Smooth muscle cell (in vitro differentiated cells): ENCODE measurements at regions not wholly inside any gene's neighbourhood (a gene's known extent, or its start where the extent isn't known, plus 50 kb on each side); places are given as distances from the start of the nearest gene placed in this dataset.

Experiments
- DNase-seq: peaks from one replicate; lab custom pipeline; 2025; ENCODE audit not compliant: unreplicated experiment; lab: John Stamatoyannopoulos, UW
- H2AFZ ChIP-seq: fragments of 200-600 bp; sonication (generic); 2 replicates; pipeline ENCODE4 v1.6.0; 2016; ENCODE audit warnings: antibody characterized with exemption, low read depth, mild to moderate bottlenecking
- H3F3A ChIP-seq: fragments of 200-600 bp; sonication (generic); 2 replicates; pipeline ENCODE4 v1.6.0; 2017; ENCODE audit warnings: antibody characterized with exemption, low read depth
- H3K27ac ChIP-seq: fragments of 200-600 bp; sonication (generic); 2 replicates; pipeline ENCODE4 v1.5.1; 2016; ENCODE audit warnings: low read depth, mild to moderate bottlenecking
- H3K27me3 ChIP-seq: fragments of 200-600 bp; sonication (generic); 2 replicates; pipeline ENCODE4 v1.6.1; 2016; ENCODE audit warnings: low read depth, mild to moderate bottlenecking
- H3K36me3 ChIP-seq: fragments of 200-600 bp; sonication (generic); 2 replicates; pipeline ENCODE4 v1.5.1; 2016; ENCODE audit warnings: low read depth
- H3K4me1 ChIP-seq: fragments of 200-600 bp; sonication (generic); 2 replicates; pipeline ENCODE4 v1.5.1; 2016; ENCODE audit warnings: low read depth
- H3K4me2 ChIP-seq: fragments of 200-600 bp; sonication (generic); 2 replicates; pipeline ENCODE4 v1.6.0; 2016; ENCODE audit warnings: mild to moderate bottlenecking
- H3K4me3 ChIP-seq: fragments of 200-600 bp; sonication (generic); 2 replicates; pipeline ENCODE4 v1.5.1; 2016; ENCODE audit warnings: mild to moderate bottlenecking
- H3K79me2 ChIP-seq: fragments of 200-600 bp; sonication (generic); 2 replicates; pipeline ENCODE4 v1.6.0; 2016; ENCODE audit warnings: low read depth, mild to moderate bottlenecking
- H3K9ac ChIP-seq: fragments of 200-600 bp; sonication (generic); 2 replicates; pipeline ENCODE4 v1.6.0; 2016; ENCODE audit warnings: low read depth
- H3K9me3 ChIP-seq: fragments of 200-600 bp; sonication (generic); replicated peaks from 2 replicates; pipeline ENCODE4 v1.5.1; 2016; ENCODE audit warnings: low read depth
- H4K20me1 ChIP-seq: fragments of 200-600 bp; sonication (generic); 2 replicates; pipeline ENCODE4 v1.6.0; 2016; ENCODE audit warnings: low read depth
- CTCF ChIP-seq: fragments of 200-600 bp; sonication (generic); IDR thresholded peaks from 2 replicates; pipeline ENCODE4 v1.5.1; 2017; ENCODE audit warnings: borderline replicate concordance, mild to moderate bottlenecking, antibody characterized with exemption; ENCODE audit not compliant: insufficient read depth, poor library complexity, severe bottlenecking
- WGBS: methylation state at CpG from one replicate; pipeline ENCODE4 v1.1.7; 2016; ENCODE audit warnings: low lambda C conversion rate; 5-methylcytosine and 5-hydroxymethylcytosine counted together

GRCh38 chr3:174414902-174415301 lies 444.2 kb upstream of the NAALADL2 start:
- H3K9me3 ChIP-seq: no peaks in the 10 kb centered on the region
- WGBS: 84% methylated on average over 1 of the region's 1 CpG
- DNase-seq: no peak

DNA sequence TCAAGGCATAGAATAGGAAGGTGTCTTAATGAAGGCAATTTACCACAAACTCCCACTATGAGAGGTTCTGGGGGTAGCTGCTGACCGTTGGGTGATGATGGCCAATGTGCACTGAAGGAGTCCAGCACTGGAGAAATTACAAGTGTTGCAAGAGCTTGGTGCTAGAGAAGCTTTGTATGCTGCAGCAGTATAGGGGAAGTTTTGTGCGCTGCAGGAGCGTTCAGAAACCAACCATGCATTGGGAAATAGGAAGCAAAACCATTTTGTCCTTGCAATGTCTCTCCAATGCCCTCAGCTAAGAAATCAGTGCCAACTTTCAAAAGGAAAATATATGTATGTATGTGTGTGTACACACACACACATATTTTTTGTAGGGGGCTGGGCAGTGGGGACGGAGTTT lies 441.6 kb upstream of the NAALADL2 start:
- no peak overlapping the region for H3K27ac ChIP-seq
- no peaks in the 10 kb centered on the region for H3K79me2 ChIP-seq
- H3K9me3 ChIP-seq: no peaks in the 10 kb centered on the region
- DNase-seq: no peak
- H3K4me1 ChIP-seq: peaks cover 19% of the 10 kb centered on the region
- H3K36me3 ChIP-seq: no peaks in the 10 kb centered on the region
- no peaks in the 10 kb centered on the region for H3F3A ChIP-seq
- 84% methylated on average over 4 of the region's 4 CpGs for WGBS
- no peak for TF ChIP-seq CTCF
- H3K27me3 ChIP-seq: no peaks in the 10 kb centered on the region
- H2AFZ ChIP-seq: no peak overlapping the region
- no peak overlapping the region for H3K4me3 ChIP-seq
- no peak overlapping the region for H3K9ac ChIP-seq
- no peaks in the 10 kb centered on the region for H4K20me1 ChIP-seq
- no peak overlapping the region for H3K4me2 ChIP-seq

More at GRCh38 chr3:174414902-174415301, 444.2 kb upstream of the NAALADL2 start:
- no peak overlapping the region for H3K4me2 ChIP-seq
- H3K27me3 ChIP-seq: no peaks in the 10 kb centered on the region
- TF ChIP-seq CTCF: no peak
- H3K4me1 ChIP-seq: peaks cover 20% of the 10 kb centered on the region
- no peaks in the 10 kb centered on the region for H3F3A ChIP-seq
- H3K9ac ChIP-seq: no peak overlapping the region
- H3K27ac ChIP-seq: no peak overlapping the region
- no peaks in the 10 kb centered on the region for H3K36me3 ChIP-seq
- H2AFZ ChIP-seq: no peak overlapping the region
- no peak overlapping the region for H3K4me3 ChIP-seq
- no peaks in the 10 kb centered on the region for H4K20me1 ChIP-seq
- H3K79me2 ChIP-seq: no peaks in the 10 kb centered on the region

- Histone ChIP-seq H3K4me2 (no peak overlapping the region), H2AFZ (no peak overlapping the region), H3K4me3 (no peak overlapping the region), H4K20me1 (no peaks in the 10 kb centered on the region), H3F3A (no peaks in the 10 kb centered on the region), H3K9ac (no peak overlapping the region), H3K27me3 (no peaks in the 10 kb centered on the region), H3K4me1 (peaks cover 2% of the 10 kb centered on the region), H3K79me2 (no peaks in the 10 kb centered on the region), H3K27ac (no peak overlapping the region), H3K36me3 (no peaks in the 10 kb centered on the region), H3K9me3 (no peaks in the 10 kb centered on the region)
- no peak for TF ChIP-seq CTCF
- DNase-seq: no peak
- 79% methylated on average over 1 of the region's 1 CpG for WGBS
These were observed 439.9 kb upstream of the NAALADL2 start for GRCh38 chr3:174419216-174419615.

- Histone ChIP-seq H3K9ac (no peak overlapping the region), H3K4me3 (no peak overlapping the region), H3K4me1 (no peaks in the 10 kb centered on the region), H2AFZ (no peak overlapping the region), H4K20me1 (no peaks in the 10 kb centered on the region), H3K36me3 (no peaks in the 10 kb centered on the region), H3K27ac (no peak overlapping the region), H3F3A (no peaks in the 10 kb centered on the region), H3K9me3 (no peaks in the 10 kb centered on the region), H3K4me2 (no peak overlapping the region), H3K27me3 (no peaks in the 10 kb centered on the region), H3K79me2 (no peaks in the 10 kb centered on the region)
- DNase-seq: no peak
- TF ChIP-seq CTCF: no peak
- 85% methylated on average over 2 of the region's 2 CpGs for WGBS
These were observed 435.2 kb upstream of the NAALADL2 start for GRCh38 chr3:174423936-174424335.
